IMR-90 (cell line): ENCODE measurements at regions not wholly inside any gene's neighbourhood (a gene's known extent, or its start where the extent isn't known, plus 50 kb on each side); places are given as distances from the start of the nearest gene placed in this dataset.
A peak's percentile ranks its signal among the peaks of the same experiment; 100 is the strongest.

Experiments used
- ATAC-seq: fragments of 200-7000 bp; cut with Tn5 transposase; 2 replicates; pipeline ENCODE4 v1.9.1; 2020; ENCODE audit warnings: low read depth, mild to moderate bottlenecking, moderate library complexity
- BruUV-seq: library from RNA; stranded (reverse); fragments of 400-500 nt; replicated peaks from 2 replicates; lab custom pipeline; 2021; lab: Mats Ljungman, UMichigan
- CTCF ChIA-PET: fragments of 300-600 bp; formaldehyde crosslinking; extraction: SDS; loops from one replicate; lab custom pipeline; 2021; ENCODE audit warnings: antibody characterized with exemption; lab: Yijun Ruan, JAX
- POLR2A ChIA-PET: fragments of 300-600 bp; sonication (Branson Sonifier 250); formaldehyde crosslinking; loops from one replicate; lab custom pipeline; 2022; ENCODE audit warnings: antibody characterized with exemption; ENCODE audit not compliant: unreplicated experiment; lab: Charles Lee
- DNase-seq: peaks from one replicate; pipeline ENCODE4 v3.0.0; 2013
- H2AFZ ChIP-seq: replicated peaks from 2 replicates; pipeline ENCODE3; 2013; ENCODE audit warnings: low read length, mild to moderate bottlenecking; ENCODE audit not compliant: poor library complexity
- H2AK5ac ChIP-seq: 2 replicates; pipeline ENCODE4 v1.6.1; 2013; ENCODE audit warnings: low read depth, low read length, inconsistent platforms
- H2AK9ac ChIP-seq: replicated peaks from 2 replicates; pipeline ENCODE3; 2013; ENCODE audit warnings: mild to moderate bottlenecking, low read depth, low read length, moderate library complexity; ENCODE audit not compliant: poor library complexity
- H2BK120ac ChIP-seq: 2 replicates; pipeline ENCODE4 v1.6.1; 2013; ENCODE audit warnings: low read depth, low read length, inconsistent platforms
- H2BK15ac ChIP-seq: 3 replicates; pipeline ENCODE4 v1.6.1; 2013; ENCODE audit warnings: low read depth, low read length, inconsistent platforms
- H2BK20ac ChIP-seq: 2 replicates; pipeline ENCODE4 v1.6.1; 2013; ENCODE audit warnings: low read depth, mild to moderate bottlenecking, inconsistent platforms, low read length, moderate library complexity
- H2BK5ac ChIP-seq: 2 replicates; pipeline ENCODE4 v1.6.1; 2013; ENCODE audit warnings: mild to moderate bottlenecking, low read depth, low read length, inconsistent platforms; ENCODE audit not compliant: poor library complexity, severe bottlenecking
- H3K14ac ChIP-seq: replicated peaks from 2 replicates; pipeline ENCODE4 v1.6.1; 2013; ENCODE audit warnings: low read depth, low read length, inconsistent platforms
- H3K18ac ChIP-seq: 2 replicates; pipeline ENCODE4 v1.6.1; 2013; ENCODE audit warnings: low read depth, low read length, control low read depth
- H3K23ac ChIP-seq: 2 replicates; pipeline ENCODE4 v1.6.1; 2013; ENCODE audit warnings: low read depth, low read length, inconsistent platforms
- H3K27ac ChIP-seq: 2 replicates; pipeline ENCODE4 v1.5.1; 2013; ENCODE audit warnings: mild to moderate bottlenecking, control low read depth, low read length; ENCODE audit not compliant: insufficient read depth
- H3K27me3 ChIP-seq: 2 replicates; pipeline ENCODE4 v1.6.1; 2013; ENCODE audit warnings: low read length; ENCODE audit not compliant: control insufficient read depth, insufficient read depth
- H3K36me3 ChIP-seq: 2 replicates; pipeline ENCODE4 v1.6.1; 2013; ENCODE audit warnings: low read length, mixed read lengths; ENCODE audit not compliant: control insufficient read depth, insufficient read depth
- H3K4ac ChIP-seq: 2 replicates; pipeline ENCODE4 v1.6.1; 2013; ENCODE audit warnings: low read depth, low read length, inconsistent platforms
- H3K4me1 ChIP-seq: 2 replicates; pipeline ENCODE4 v1.6.1; 2013; ENCODE audit warnings: low read length, mixed read lengths; ENCODE audit not compliant: control insufficient read depth, insufficient read depth
- H3K4me2 ChIP-seq: 2 replicates; pipeline ENCODE4 v1.6.1; 2013; ENCODE audit warnings: low read depth, mild to moderate bottlenecking, control low read depth, low read length, moderate library complexity
- H3K4me3 ChIP-seq: 2 replicates; pipeline ENCODE4 v1.5.1; 2013; ENCODE audit warnings: low read depth, mild to moderate bottlenecking, control low read depth, low read length, moderate library complexity; ENCODE audit not compliant: insufficient read depth
- H3K56ac ChIP-seq: 2 replicates; pipeline ENCODE4 v1.6.1; 2013; ENCODE audit warnings: low read length, inconsistent platforms; ENCODE audit not compliant: insufficient read depth; ENCODE audit errors: extremely low read depth
- H3K79me1 ChIP-seq, 2 experiments: 2 replicates each; pipeline ENCODE4 v1.6.1; 2013; ENCODE audit warnings: low read length in 2 of 2, inconsistent platforms in 1 of 2, low read depth in 1 of 2
- H3K9ac ChIP-seq: 2 replicates; pipeline ENCODE4 v1.6.1; 2013; ENCODE audit warnings: low read depth, low read length, control low read depth
- H3K9me1 ChIP-seq: 2 replicates; pipeline ENCODE4 v1.6.1; 2013; ENCODE audit warnings: low read length, inconsistent platforms; ENCODE audit not compliant: insufficient read depth
- H3K9me3 ChIP-seq: 2 replicates; pipeline ENCODE4 v1.6.1; 2013; ENCODE audit warnings: low read length; ENCODE audit not compliant: control insufficient read depth, insufficient read depth
- H4K20me1 ChIP-seq: 2 replicates; pipeline ENCODE4 v1.6.1; 2013; ENCODE audit warnings: low read length, inconsistent platforms; ENCODE audit not compliant: insufficient read depth
- H4K5ac ChIP-seq: 2 replicates; pipeline ENCODE4 v1.6.1; 2013; ENCODE audit warnings: mild to moderate bottlenecking, low read depth, low read length, control low read depth
- H4K8ac ChIP-seq, 2 experiments: 2 replicates each; pipeline ENCODE4 v1.6.1; 2013; ENCODE audit warnings: low read depth in 2 of 2, low read length in 2 of 2, control low read depth in 1 of 2, inconsistent platforms in 1 of 2
- H4K91ac ChIP-seq: 2 replicates; pipeline ENCODE4 v1.6.1; 2013; ENCODE audit warnings: low read depth, low read length, inconsistent platforms; ENCODE audit not compliant: insufficient read depth
- BHLHE40 ChIP-seq: fragments of 150-350 bp; IDR thresholded peaks from 2 replicates; pipeline ENCODE4 v1.6.1; 2016; ENCODE audit warnings: mild to moderate bottlenecking, low read depth, low read length
- CEBPB ChIP-seq: IDR thresholded peaks from 2 replicates; pipeline ENCODE4 v1.6.1; 2012; ENCODE audit warnings: low read depth, low read length, improper control_type of control experiment
- CHD1 ChIP-seq: IDR thresholded peaks from 2 replicates; pipeline ENCODE4 v1.6.1; 2012; ENCODE audit warnings: low read depth, low read length, improper control_type of control experiment
- CTCF ChIP-seq: conservative IDR thresholded peaks from 2 replicates; pipeline ENCODE4 v1.5.1; 2012; ENCODE audit warnings: mild to moderate bottlenecking, low read depth, low read length, improper control_type of control experiment
- ELK1 ChIP-seq: fragments of 150-350 bp; IDR thresholded peaks from 2 replicates; pipeline ENCODE4 v1.6.1; 2016; ENCODE audit warnings: low read depth, mild to moderate bottlenecking, low read length, moderate library complexity, borderline replicate concordance
- FOS ChIP-seq: fragments of 150-350 bp; IDR thresholded peaks from 2 replicates; pipeline ENCODE4 v1.6.1; 2016; ENCODE audit warnings: low read depth, low read length
- MAFK ChIP-seq: IDR thresholded peaks from 2 replicates; pipeline ENCODE4 v1.6.1; 2012; ENCODE audit warnings: low read depth, low read length, improper control_type of control experiment
- MAZ ChIP-seq: IDR thresholded peaks from 2 replicates; pipeline ENCODE4 v1.6.1; 2012; ENCODE audit warnings: low read depth, mild to moderate bottlenecking, low read length, improper control_type of control experiment, moderate library complexity, borderline replicate concordance
- MXI1 ChIP-seq: IDR thresholded peaks from 2 replicates; pipeline ENCODE4 v1.6.1; 2012; ENCODE audit warnings: low read depth, mild to moderate bottlenecking, low read length, moderate library complexity, borderline replicate concordance
- NFE2L2 ChIP-seq: fragments of 150-350 bp; IDR thresholded peaks from 2 replicates; pipeline ENCODE4 v1.6.1; 2016; ENCODE audit warnings: low read depth, mild to moderate bottlenecking, low read length
- POLR2A ChIP-seq: IDR thresholded peaks from 2 replicates; pipeline ENCODE4 v1.6.1; 2012; ENCODE audit warnings: mild to moderate bottlenecking, low read depth, low read length
- RAD21 ChIP-seq: IDR thresholded peaks from 2 replicates; pipeline ENCODE4 v1.6.1; 2012; ENCODE audit warnings: low read length, improper control_type of control experiment
- RFX5 ChIP-seq: IDR thresholded peaks from 2 replicates; pipeline ENCODE4 v1.8.0; 2012; ENCODE audit warnings: low read depth, mild to moderate bottlenecking, low read length, moderate library complexity
- SMC3 ChIP-seq: fragments of 150-350 bp; IDR thresholded peaks from 2 replicates; pipeline ENCODE4 v1.6.1; 2016; ENCODE audit warnings: low read depth, mild to moderate bottlenecking, antibody characterized with exemption, low read length, moderate library complexity
- USF2 ChIP-seq: fragments of 150-350 bp; IDR thresholded peaks from 2 replicates; pipeline ENCODE4 v1.6.1; 2017; ENCODE audit warnings: mild to moderate bottlenecking, antibody characterized with exemption, low read length, low read depth
- dilution Hi-C: fragments of 300-500 bp; cut with HindIII; formaldehyde crosslinking; loops from one replicate; pipeline ENCODE4 v1.14.3; 2018; ENCODE audit warnings: low sequenced_read_pairs; ENCODE audit not compliant: unreplicated experiment
- in situ Hi-C: fragments of 300-500 bp; cut with MboI; formaldehyde crosslinking; loops from 3 replicates; pipeline ENCODE4 v1.14.3; 2019; ENCODE audit warnings: low sequenced_read_pairs, inconsistent platforms, mixed read lengths
- intact Hi-C: fragments of 100-400 bp; cut with micrococcal nuclease; formaldehyde crosslinking; loops from 2 replicates; pipeline ENCODE4 v1.10.0; 2022

DNA sequence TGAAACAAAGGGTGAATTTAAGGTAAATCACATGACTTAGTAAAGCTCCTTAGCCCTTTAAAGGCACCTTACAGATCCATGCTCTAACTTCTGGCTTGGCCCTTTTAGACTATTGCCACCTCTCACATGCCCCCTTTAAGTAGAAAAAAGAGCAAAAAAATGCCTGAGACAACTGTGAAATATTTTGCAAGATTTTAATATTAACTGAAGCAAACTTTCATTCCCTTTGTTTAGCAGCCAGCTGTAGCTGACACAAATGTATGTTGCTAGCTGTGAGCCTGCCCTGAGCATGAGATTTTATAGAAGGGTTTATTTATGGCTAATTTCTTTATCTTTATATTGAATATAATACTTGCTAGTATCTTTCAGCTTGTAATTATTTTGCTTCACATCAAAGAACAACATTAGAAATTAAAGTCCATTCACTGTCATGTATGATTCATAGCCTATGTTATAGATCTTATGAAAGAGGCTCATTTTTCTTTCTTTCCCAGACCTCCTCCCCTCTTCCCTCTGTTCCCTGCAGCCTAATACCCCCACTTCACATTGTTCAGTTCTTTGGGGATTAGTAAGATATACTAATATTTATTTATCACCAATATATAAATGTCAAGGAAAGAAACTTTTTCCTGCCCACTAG is 637.2 kb upstream of the ZEB2 start:
- Histone ChIP-seq H3K27me3 (no peaks in the 10 kb centered on the region), H2AK9ac (no peak overlapping the region), H4K20me1 (no peaks in the 10 kb centered on the region), H3K4ac (peak overlapping the region; percentile 60; the same call in 1 of the 2 replicates), H2BK120ac (peak overlapping the region; percentile 42; the same call in 1 of the 2 replicates), H3K36me3 (no peaks in the 10 kb centered on the region), H3K9me1 (no peaks in the 10 kb centered on the region), H2AK5ac (peak overlapping the region; percentile 68; the same call in 1 of the 2 replicates), H3K23ac (peak overlapping the region; percentile 12; the same call in 1 of the 2 replicates), H3K9me3 (no peaks in the 10 kb centered on the region), H3K14ac (no peak overlapping the region; the same call in 1 of the 2 replicates), H3K9ac (no peak overlapping the region), H4K91ac (peak overlapping the region; percentile 17; the same call in 1 of the 2 replicates), H3K56ac (no peak overlapping the region), H2AFZ (no peak overlapping the region), H4K8ac (peak overlapping the region in 1 of 2 experiments; percentile 48; a peak in 3 of 4 replicates), H4K5ac (peak overlapping the region; percentile 48; the same call in 1 of the 2 replicates), H2BK20ac (peak overlapping the region; percentile 36; the same call in 1 of the 2 replicates), H3K18ac (peak overlapping the region; percentile 82), H3K4me3 (no peak overlapping the region), H3K4me2 (peak overlapping the region; percentile 47; the same call in 1 of the 2 replicates), H2BK15ac (peak overlapping the region; percentile 87; the same call in 1 of the 3 replicates), H3K4me1 (peaks cover 6% of the 10 kb centered on the region; the same call in 1 of the 2 replicates), H3K79me1 (no peaks in the 10 kb centered on the region), H3K27ac (peak overlapping the region; percentile 55; the same call in 1 of the 2 replicates), H2BK5ac (peak overlapping the region; percentile 76)
- ChIA-PET POLR2A (no interaction called here), CTCF (interaction anchor here (0.9 to 1.1 kb wide), 2 partner anchors 150 to 594 kb away, joined by 3 read pairs; no protein-coding TSS in a partner anchor)
- BruUV-seq, result no TSS peak
- in situ Hi-C loops, result no loop called here
- no peak for DNase-seq
- dilution Hi-C loops, result no loop called here
- intact Hi-C loops, result loop anchor here (5.0 to 10.0 kb wide), 3 partner anchors 388 to 640 kb away; no protein-coding TSS in a partner anchor
- no peak for ATAC-seq
- TF ChIP-seq CEBPB (no peak), ELK1 (no peak), USF2 (no peak), FOS (no peak), BHLHE40 (no peak), POLR2A (no peak), NFE2L2 (no peak), SMC3 (no peak), CTCF (no peak), MAZ (no peak), MAFK (no peak), CHD1 (no peak), RAD21 (no peak), MXI1 (no peak), RFX5 (no peak)
